Stimulated activated CD4-positive, alpha-beta T cell treated with anti-CD3 and anti-CD28 coated beads, TNF-alpha, amount 100 ng/mL, for 4 hours (primary cell): ENCODE measurements at regions not wholly inside any gene's neighbourhood (a gene's known extent, or its start where the extent isn't known, plus 50 kb on each side); places are given as distances from the start of the nearest gene placed in this dataset.
"Not testable (repeated sequence)": the region's sequence is repeated elsewhere in the genome, so short reads cannot be mapped to it uniquely, and the experiment has no call there.

Source experiments
- DNase-seq, 3 experiments: peaks; one replicate each; pipeline ENCODE4 v3.0.0-alpha.2; 2020; ENCODE audit warnings: low read depth in 3 of 3

DNA sequence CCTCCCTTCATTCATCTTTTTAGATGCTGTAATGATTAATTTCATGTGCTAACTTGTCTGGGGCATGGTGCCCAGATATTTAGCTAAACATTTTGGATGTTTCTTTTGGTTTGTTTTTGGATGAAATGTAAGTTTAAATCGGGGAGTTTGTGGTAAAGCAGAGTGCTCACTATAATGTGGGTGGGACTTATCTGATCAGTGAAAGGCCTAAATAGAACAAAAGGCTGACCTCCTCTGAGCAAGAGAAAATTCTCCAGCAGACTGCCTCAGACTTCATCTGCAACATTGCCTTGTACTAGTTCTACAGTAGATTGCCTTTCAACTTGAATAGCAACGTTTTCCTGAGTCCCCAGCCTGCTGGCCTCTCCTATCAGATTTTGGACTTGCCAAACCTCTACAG, 183.6 kb downstream of the S1PR1 start:
- no peak for DNase-seq

- DNase-seq: not testable (repeated sequence)
Measured at GRCh38 chr1:101428083-101428482, 191.3 kb downstream of the S1PR1 start.

GRCh38 chr1:101428562-101428961, 191.7 kb downstream of the S1PR1 start:
- no peak for DNase-seq

GRCh38 chr1:101431956-101432510, 195.2 kb downstream of the S1PR1 start:
- DNase-seq: no peak

GRCh38 chr1:101435831-101436511, 199.2 kb downstream of the S1PR1 start:
- DNase-seq: no peak

DNA sequence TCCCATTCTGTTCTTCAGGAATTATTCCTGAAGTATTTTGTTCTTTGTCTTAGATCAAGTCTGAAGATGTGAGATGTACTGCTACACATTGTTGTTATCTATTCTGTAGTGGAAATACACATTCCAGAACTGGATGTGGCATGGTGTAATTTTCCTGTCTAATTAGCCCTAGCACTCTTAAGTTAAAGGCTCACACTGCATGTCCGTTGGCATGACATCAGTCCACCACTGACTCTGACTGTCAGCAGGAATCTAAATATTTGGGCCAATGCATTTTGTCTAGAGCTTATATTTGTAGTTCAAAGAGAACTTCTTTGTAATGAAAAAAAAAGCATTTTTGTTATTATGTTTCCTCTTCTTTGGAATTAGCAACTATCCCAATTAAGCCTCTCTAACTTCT, 201.0 kb downstream of the S1PR1 start:
- DNase-seq: no peak

DNA sequence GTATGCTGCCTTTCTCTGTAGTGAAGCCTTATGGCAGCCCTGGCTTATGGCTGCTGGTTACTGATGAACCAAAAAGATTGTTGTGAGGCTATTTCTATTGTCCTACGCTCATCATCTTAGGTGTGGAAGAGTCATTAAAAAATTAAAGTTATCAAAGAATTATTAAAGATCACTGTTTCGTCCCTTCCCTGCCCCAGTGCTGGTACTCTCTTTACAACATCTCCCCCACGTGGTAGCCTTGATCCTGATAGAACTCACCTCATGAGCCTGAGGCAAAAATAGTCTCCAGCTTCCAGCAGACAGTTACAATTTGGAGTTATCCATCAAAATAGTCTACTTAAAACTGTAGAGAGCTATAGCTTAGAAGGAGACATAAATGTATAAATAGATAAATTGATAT, 201.5 kb downstream of the S1PR1 start:
- no peak for DNase-seq

- no peak for DNase-seq
Measured at GRCh38 chr1:101440485-101440884, 203.7 kb downstream of the S1PR1 start.

- DNase-seq: no peak
Measured at GRCh38 chr1:101444381-101444780, 207.6 kb downstream of the S1PR1 start.

DNA sequence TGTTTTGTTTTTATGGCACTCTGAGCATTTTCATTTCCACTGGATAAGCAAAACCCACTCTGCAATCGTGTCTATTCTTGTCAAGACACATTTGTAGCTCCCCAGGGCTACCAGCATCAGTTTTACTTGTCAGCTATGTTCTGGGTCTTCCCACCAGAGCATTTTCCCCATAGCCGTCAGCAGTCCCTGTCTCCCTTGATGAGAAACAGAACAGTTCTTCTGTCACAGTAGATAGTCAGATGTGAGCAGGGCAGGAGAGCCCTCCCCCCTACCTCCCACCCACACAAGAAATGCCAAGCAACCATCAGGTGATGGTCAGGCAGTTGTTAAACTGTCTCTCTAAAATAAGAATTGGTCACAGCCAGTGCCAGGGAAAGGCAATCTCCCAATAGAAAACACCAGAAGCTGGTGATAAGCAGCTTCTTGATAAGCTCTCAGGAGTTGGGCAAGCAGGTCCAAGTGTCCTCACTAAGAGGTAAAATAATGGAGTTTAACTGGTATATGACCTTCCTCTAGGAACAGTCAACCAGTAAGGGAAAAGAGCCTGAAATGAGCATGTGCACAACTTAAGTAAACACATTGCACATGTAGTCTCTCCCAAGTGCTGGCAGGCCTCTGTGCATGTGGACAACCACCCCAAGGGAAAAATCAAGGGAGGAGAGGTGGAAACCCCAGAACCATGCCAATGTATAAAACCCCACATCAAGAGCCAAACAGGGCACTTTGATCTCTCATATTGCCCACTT, 208.2 kb downstream of the S1PR1 start:
- DNase-seq: no peak

DNA sequence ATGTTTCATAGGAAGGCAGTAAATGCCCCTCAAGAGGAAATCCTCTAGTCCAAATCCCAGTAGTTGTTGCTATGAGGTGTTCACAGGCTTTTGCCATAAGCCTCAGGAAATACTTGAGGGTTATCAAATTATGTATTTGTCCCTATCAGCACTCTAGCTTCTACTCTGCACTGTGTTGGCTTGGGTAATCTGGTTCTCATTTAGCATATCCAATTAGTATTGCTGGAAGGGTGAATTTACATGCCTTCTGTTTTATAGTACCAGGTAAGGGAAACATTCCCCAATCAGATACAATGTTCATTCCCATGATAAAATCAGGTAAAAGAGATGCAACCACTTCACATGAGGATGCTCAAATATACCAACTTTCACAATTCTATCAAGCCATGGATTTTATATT, 211.2 kb downstream of the S1PR1 start:
- DNase-seq: no peak

DNA sequence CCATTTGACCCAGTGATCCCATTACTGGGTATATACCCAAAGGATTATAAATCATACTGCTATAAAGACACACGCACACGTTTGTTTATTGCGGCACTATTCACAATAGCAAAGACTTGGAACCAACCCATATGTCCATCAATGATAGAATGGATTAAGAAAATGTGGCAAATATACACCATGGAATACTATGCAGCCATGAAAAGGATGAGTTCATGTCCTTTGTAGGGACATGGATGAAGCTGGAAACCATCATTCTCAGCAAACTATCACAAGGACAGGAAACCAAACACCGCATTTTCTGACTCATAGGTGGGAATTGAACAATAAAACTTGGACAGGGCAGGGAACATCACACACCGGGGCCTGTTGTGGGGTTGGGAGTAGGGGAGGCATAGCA, 213.9 kb downstream of the S1PR1 start:
- not testable (repeated sequence) for DNase-seq

GRCh38 chr1:101451888-101452287, 215.1 kb downstream of the S1PR1 start:
- DNase-seq: no peak

DNA sequence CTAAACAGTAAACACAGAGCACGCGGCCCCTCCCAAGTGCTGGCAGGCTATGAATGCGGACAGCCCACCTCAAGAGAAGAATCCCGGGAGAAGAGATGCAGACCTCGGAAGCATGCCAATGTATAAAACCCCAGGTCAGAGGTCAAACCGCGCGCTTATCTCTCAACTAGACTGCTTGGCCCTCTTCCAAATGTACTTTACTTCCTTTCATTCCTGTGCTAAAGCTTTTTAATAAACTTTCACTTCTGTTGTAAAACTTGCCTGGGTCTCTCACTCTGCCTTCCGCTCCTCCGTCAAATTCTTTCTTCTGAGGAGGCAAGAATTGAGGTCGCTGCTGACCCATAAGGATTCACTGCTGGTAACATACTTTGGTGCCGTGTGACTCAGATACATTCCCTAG, 216.0 kb downstream of the S1PR1 start:
- DNase-seq: no peak

DNA sequence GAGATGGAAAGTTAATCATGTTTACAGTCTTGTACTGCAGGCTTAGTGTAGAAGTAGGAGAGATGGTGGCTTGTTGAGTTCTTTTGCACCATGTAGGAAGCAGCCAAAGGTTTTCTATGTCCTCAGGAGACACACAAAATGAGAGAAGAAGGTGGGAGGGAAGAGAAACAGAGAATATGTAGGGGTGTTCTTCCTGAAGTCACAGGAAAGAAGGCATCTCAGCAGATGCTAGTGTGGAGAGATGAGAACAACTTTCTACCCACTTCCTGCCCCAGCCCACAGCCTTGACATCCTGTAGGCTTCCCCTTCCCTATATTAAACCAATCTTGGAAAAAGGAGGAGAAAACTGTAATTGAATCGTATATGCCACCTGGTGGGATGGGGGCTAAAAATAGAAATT, 217.0 kb downstream of the S1PR1 start:
- DNase-seq: no peak

DNA sequence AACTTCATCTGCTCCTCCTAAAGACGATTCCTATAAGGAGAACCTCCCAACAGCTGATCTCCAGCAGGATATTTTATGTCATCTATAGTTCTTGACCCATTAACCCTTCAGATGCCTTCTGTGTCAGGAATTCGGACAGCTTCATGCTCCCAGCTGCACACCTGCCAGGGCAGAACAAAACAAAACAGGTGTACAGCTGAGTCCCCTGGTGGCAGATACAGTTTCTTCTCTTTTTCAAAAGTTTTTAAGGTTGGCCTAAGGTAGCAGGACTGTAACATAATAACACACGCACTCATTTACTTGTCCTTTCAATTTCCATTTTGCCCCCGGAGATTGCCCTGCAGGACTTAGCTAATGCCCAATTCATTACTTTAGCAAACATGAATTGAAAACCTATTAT, 218.3 kb downstream of the S1PR1 start:
- DNase-seq: no peak

DNA sequence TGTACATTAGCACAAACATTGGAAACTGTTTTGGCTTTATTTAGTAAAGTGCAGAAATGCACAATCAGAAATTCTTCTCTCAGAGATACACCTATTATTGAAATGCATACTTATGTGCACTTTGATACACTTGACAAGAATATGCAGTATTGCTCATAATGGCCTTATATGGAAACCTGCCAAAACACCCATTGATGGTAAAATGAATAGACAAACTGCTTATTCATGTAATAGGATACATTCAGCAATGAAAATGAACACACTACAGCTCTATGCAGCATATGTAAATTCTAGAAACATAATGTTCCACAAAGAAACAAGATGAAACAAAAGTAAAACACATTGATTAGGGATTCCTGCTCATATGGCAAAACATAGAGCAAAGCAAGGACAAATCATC, 223.9 kb downstream of the S1PR1 start:
- DNase-seq: no peak

DNA sequence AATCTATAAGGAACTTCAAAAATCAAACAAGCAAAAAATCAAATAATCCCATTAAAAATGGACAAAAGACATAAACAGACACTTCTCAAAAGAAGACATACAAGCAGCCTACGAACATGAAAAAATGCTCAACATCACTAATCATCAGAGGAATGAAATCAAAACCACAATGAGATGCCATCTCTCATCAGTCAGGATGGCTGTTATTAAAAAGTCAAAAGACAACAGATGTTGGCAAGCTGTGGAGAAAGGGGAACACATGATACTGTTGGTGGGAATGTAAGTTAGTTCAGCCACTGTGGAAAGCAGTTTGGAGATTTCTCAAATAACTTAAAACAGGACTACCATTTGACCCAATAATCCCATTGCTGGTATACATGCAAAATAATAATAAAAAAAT, 226.4 kb downstream of the S1PR1 start:
- no peak for DNase-seq

GRCh38 chr1:101465941-101466340, 229.1 kb downstream of the S1PR1 start:
- DNase-seq: no peak

DNA sequence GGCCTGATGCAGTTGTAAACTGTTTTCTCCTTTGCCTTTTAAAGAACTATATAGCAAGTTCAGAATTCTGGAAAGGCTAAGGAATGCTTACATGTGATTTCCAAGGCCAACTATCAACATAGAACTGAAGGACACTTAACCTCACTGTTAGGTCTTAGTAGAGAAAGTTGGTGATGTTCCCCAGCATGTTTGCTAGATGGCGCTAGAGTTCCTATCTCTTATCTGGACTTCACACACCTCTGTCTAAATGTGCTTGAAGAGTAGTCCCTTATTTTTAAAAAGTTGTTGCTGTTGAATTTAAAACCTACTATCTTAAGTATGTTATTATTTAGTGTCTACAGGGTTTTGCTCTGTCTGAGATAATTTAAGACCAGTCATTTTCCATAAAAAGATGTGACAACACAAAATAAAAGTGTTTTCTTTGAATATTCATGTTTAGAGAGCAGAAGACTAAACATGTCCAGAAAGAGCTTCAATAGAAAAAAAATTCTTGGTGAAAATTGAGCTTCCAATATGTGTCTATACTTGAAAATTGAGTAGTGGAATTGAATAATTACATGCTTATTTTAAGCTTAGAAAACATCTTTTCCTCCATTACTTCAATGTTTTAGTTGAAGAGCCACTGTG, 237.3 kb downstream of the S1PR1 start:
- DNase-seq: no peak

- no peak for DNase-seq
Measured at GRCh38 chr1:101476541-101476940, 239.7 kb downstream of the S1PR1 start.

DNA sequence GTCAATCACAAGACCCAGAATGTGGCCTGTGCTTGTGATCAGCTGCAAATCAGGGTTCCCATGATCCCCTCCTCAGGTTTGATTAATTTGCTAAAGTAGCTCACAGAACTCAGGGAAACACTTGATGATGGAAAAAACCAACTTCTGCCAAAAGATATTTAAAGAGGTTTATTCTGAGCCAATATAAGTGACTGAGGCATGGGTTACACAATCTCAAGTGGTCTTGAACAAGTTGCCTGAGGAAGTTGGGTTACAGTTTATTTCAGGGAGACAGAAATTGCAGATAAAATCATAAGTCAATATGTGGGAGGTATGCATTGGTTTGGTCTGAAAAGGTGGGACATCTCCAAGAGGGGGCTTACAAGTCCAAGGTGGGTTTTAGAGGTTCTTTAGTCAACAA, 243.1 kb downstream of the S1PR1 start:
- DNase-seq: no peak

DNA sequence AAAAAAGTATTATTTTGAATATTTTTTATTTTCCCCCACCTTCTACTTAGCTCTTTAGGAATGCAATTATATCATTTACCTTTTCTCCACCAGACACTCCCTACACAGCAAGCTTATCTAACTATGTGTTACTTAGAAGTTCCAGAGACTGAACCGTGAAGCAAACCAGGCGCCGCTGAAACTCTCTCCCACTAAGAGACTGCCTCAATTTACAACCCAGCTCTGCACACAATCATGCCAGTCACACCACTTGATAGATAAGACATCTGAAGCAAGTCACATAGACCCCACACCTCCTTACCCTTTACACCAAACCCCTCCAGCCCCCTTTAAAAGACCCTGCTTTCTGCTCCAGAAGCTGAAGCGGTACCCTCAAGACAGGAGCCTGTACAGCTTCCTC, 245.5 kb downstream of the S1PR1 start:
- no peak for DNase-seq
